HL-60 (cell line): ENCODE measurements at regions not wholly inside any gene's neighbourhood (a gene's known extent, or its start where the extent isn't known, plus 50 kb on each side); places are given as distances from the start of the nearest gene placed in this dataset.

Experiments used
- POLR2AphosphoS5 ChIP-seq: IDR thresholded peaks from 2 replicates; pipeline ENCODE4 v1.6.1; 2012; ENCODE audit warnings: low read depth
- SPI1 ChIP-seq: IDR thresholded peaks from 2 replicates; pipeline ENCODE4 v1.6.1; 2012; ENCODE audit warnings: low read depth, mild to moderate bottlenecking, borderline replicate concordance
- TF ChIP-seq, protein P1 (sequence below): IDR thresholded peaks from one replicate; pipeline ENCODE4 v1.5.1; 2011; ENCODE audit warnings: low read length, control low read depth, inconsistent platforms; ENCODE audit not compliant: insufficient read depth

DNA sequence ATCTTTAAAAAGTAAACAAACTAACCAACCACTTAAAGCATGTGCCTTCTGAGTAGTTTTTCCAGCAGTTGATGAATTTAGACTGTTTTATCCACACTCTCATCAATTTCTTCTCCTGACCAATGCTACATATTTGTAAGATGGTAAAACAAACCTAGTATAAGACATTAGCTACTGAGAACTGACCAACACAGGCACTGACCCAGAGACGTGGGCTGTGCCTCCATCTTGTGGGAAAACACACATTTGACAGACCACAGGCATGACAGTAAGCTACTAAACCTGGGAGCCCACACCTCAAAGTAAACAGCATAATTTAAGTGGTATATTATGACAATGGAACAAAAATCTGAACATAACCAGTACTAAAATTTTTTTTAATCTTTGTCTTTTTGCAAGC is 121.4 kb upstream of the NRSN1 start:
- TF ChIP-seq POLR2AphosphoS5 (no peak), SPI1 (no peak)
- TF ChIP-seq, protein P1, sequence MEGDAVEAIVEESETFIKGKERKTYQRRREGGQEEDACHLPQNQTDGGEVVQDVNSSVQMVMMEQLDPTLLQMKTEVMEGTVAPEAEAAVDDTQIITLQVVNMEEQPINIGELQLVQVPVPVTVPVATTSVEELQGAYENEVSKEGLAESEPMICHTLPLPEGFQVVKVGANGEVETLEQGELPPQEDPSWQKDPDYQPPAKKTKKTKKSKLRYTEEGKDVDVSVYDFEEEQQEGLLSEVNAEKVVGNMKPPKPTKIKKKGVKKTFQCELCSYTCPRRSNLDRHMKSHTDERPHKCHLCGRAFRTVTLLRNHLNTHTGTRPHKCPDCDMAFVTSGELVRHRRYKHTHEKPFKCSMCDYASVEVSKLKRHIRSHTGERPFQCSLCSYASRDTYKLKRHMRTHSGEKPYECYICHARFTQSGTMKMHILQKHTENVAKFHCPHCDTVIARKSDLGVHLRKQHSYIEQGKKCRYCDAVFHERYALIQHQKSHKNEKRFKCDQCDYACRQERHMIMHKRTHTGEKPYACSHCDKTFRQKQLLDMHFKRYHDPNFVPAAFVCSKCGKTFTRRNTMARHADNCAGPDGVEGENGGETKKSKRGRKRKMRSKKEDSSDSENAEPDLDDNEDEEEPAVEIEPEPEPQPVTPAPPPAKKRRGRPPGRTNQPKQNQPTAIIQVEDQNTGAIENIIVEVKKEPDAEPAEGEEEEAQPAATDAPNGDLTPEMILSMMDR = no peak
